GM13977 (cell line): ENCODE measurements at regions not wholly inside any gene's neighbourhood (a gene's known extent, or its start where the extent isn't known, plus 50 kb on each side); places are given as distances from the start of the nearest gene placed in this dataset.

Experiments used
- DNase-seq: peaks from one replicate; pipeline ENCODE4 v3.0.0; 2012; ENCODE audit warnings: low spot score
- in situ Hi-C: fragments of 300-500 bp; cut with MboI; formaldehyde crosslinking; loops from one replicate; pipeline ENCODE4 v1.12.0; 2022; ENCODE audit warnings: low sequenced_read_pairs, low pct_unique_long_range_greater_than_20kb, mixed read lengths, inconsistent platforms; ENCODE audit not compliant: unreplicated experiment
- TF ChIP-seq, protein P1 (sequence below): IDR thresholded peaks from 2 replicates; pipeline ENCODE4 v1.5.1; 2012; ENCODE audit warnings: mild to moderate bottlenecking, control low read depth; ENCODE audit not compliant: insufficient read depth; ENCODE audit errors: extremely low read depth, missing control alignments

DNA sequence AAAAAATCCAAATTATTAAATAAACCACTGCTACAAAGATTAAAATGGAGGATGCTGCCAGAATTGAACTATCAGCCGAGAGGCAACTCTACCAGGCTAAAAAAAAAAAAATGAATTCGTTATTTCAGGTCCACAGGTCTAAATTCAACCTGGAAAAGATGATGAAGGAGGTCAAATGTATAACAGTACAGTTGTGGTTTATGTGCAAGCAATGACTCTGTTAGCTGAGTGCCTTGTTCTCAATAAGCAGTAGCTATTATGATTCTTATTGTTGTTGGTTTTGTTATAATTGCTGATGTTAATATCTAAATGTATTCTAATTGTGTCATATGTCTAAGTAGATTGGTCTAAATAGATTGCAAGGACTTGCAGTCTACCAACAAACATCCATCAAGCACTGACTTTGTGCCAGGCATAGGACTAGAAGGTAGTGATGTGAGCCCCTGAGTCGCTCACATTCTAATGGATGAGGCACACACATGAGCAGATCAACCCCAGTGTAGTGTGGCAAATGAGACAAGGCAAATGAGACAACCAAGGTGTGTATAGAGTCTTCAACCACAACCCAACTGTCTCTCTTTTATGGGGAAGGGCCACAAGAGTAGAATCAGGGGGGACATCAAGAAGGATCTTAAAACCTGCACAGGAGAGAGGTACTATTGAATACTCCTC, 77.0 kb upstream of the PLEKHG7 start:
- in situ Hi-C loops, result no loop called here
- no peak for DNase-seq
- TF ChIP-seq, protein P1, sequence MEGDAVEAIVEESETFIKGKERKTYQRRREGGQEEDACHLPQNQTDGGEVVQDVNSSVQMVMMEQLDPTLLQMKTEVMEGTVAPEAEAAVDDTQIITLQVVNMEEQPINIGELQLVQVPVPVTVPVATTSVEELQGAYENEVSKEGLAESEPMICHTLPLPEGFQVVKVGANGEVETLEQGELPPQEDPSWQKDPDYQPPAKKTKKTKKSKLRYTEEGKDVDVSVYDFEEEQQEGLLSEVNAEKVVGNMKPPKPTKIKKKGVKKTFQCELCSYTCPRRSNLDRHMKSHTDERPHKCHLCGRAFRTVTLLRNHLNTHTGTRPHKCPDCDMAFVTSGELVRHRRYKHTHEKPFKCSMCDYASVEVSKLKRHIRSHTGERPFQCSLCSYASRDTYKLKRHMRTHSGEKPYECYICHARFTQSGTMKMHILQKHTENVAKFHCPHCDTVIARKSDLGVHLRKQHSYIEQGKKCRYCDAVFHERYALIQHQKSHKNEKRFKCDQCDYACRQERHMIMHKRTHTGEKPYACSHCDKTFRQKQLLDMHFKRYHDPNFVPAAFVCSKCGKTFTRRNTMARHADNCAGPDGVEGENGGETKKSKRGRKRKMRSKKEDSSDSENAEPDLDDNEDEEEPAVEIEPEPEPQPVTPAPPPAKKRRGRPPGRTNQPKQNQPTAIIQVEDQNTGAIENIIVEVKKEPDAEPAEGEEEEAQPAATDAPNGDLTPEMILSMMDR, result no peak

DNA sequence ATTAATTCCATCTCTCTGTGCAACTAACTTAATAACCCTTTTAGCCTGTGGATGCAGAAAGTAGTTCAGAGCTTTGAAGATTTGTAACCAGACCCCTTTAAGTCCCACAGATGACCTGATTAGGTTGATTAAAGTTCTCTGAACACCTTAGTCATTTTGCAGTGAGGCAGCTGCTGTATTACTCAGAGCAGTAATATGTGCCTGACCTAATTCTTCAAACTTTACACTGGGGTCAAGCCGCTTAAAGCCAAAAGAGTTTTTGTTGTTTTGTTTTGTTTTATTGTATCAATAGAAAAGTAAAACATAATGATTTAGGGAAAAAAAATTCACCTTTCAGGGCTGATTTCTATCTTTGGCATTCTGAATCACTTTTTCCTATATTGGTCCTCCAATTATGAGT, 78.6 kb upstream of the PLEKHG7 start:
- DNase-seq, result no peak
- in situ Hi-C loops, result no loop called here
- TF ChIP-seq, protein P1, result no peak

DNA sequence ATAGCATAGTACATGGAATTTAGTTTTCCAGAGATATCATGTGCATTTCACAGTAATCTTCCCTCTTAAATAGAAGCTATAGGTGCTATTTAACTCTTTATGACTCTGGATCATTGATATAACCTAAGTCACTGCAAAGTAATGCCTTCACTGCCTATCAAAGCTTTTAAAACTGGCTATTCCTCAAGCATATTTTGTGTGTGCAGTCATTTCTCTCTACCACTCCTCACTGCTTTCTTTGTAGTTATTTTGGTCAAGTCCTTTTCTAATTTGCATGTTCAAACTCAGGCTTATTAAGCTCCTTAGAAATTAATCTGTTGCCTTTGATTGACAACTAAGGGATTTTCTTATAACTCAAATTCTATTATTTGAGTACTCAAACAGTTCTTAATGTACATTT, 79.4 kb upstream of the PLEKHG7 start:
- TF ChIP-seq, protein P1, result no peak
- no peak for DNase-seq
- in situ Hi-C loops, result no loop called here

DNA sequence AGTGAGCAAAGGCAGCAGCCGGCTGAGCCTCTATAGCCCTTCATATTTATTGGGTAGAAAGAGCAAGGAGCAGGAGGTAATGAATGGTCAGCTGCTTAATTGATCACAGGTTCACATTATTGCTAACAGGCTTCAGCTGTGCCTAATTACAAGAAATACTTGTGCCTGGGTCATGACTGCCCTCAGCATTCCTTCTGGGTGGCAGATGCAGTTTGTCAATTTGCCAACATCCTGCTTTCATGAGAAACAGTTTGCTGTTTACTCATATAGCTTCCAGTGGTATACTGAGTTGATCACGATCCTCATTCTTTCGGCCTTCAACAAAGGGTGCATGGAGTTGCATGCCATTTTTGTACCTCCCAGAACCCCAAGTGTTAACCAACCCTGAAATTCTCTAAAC, 81.0 kb upstream of the PLEKHG7 start:
- no peak for DNase-seq
- in situ Hi-C loops, result no loop called here

DNA sequence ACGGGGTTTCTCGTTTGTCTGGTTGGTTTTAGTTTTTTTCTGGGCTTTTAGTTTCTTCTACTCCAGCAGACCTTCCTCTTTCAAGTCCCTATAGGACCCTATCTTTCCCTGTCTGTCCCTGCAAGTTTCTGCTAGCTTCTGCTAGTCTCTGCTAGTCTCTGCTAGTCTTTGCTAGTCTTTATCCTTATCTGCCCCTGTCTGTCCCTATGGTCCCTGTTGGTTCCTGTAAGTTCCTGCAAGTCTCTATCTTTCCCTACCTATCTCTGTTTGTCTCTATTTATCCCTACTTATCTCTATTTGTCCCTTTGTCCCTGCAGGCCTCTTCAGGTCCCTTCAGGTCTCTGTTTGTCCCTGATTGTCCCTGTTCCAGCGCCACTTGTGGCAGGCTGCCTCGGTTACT, 81.5 kb upstream of the PLEKHG7 start:
- in situ Hi-C loops, result no loop called here
- DNase-seq, result no peak
- TF ChIP-seq, protein P1, result no peak

More for the DNA sequence above, 81.0 kb upstream of the PLEKHG7 start:
- TF ChIP-seq, protein P1, result no peak

DNA sequence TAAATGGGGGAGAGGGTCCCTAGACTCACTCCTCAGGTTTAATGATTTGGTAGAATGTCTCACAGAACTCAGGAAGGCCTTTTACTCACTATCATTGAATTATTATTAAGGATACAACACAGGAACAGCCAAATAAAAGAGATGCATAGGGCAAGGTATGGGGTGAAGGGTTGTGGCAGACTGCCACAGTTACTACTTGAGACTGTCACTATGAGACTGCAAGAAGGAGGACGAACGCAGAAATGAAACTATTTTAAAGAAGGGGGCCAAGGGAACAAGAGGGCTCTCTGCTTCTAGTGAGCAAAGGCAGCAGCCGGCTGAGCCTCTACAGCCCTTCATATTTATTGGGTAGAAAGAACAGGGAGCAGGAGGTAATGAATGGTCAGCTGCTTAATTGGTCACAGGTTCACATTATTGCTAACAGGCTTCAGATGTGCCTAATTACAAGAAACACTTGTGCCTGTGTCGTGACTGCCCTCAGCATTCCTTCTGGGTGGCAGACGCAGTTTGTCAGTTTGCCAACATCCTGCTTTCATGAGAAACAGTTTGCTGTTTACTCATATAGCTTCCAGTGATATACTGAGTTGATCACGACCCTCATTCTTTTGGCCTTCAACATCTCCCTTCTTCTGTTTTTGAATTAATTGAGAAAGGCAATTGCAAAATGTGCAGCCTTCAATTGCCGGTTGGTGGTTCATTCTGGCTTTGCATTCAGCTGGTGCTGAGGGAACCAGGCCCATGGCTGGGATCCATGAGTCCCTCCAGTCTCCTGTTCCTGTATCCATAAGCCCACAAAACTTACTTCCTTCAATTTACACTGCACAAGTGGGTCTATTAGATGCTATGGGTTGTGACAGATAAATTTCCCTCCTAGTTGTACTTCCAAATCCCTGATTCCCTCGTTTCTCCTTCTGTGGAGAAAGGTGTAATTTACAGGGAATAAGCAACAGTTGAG, 82.8 kb upstream of the PLEKHG7 start:
- in situ Hi-C loops, result no loop called here
- TF ChIP-seq, protein P1, result no peak
- no peak for DNase-seq
